Prostate gland (tissue), 2 donors: ENCODE measurements at regions not wholly inside any gene's neighbourhood (a gene's known extent, or its start where the extent isn't known, plus 50 kb on each side); places are given as distances from the start of the nearest gene placed in this dataset.

Experiments
- DNase-seq: peaks from one replicate; pipeline ENCODE4 v3.0.0-alpha.2; 2019; ENCODE audit warnings: low spot score
- H3K27ac ChIP-seq, 2 donors: fragments of 200-600 bp; sonication (generic); 2 replicates each; pipeline ENCODE4 v1.5.1; 2017 to 2019
- H3K27me3 ChIP-seq: fragments of 200-600 bp; sonication (generic); replicated peaks from 2 replicates; pipeline ENCODE4 v1.5.1; 2019; ENCODE audit not compliant: insufficient read depth
- H3K36me3 ChIP-seq, 2 donors: fragments of 200-600 bp; sonication (generic); 1 replicate in 1 of 2; 2 replicates in 1 of 2; pipeline versions ENCODE4 v1.5.1 to v1.8.1; 2017 to 2019
- H3K4me1 ChIP-seq: fragments of 200-600 bp; sonication (generic); replicated peaks from 2 replicates; pipeline ENCODE4 v1.5.1; 2019
- H3K4me3 ChIP-seq, 2 donors: fragments of 200-600 bp; sonication (generic); 2 replicates each; pipeline ENCODE4 v1.5.1; 2017 to 2019
- H3K9me3 ChIP-seq: fragments of 200-600 bp; sonication (generic); 2 replicates; pipeline ENCODE4 v1.5.1; 2017
- POLR2A ChIP-seq: fragments of 450-650 bp; IDR thresholded peaks from one replicate; pipeline ENCODE4 v1.6.1; 2016; ENCODE audit warnings: antibody characterized with exemption, mild to moderate bottlenecking
- POLR2AphosphoS5 ChIP-seq: sonication (generic); formaldehyde crosslinking; IDR thresholded peaks from one replicate; pipeline ENCODE4 v1.6.1; 2017; ENCODE audit warnings: antibody characterized with exemption
- WGBS: methylation state at CpG from one replicate; pipeline ENCODE4 v1.1.5; 2018; 5-methylcytosine and 5-hydroxymethylcytosine counted together
- intact Hi-C: fragments of 100-400 bp; cut with DNase I; formaldehyde crosslinking; loops from one replicate; pipeline ENCODE4 v1.14.2; 2022
- TF ChIP-seq, protein P1 (sequence below), 4 experiments: fragments of 200-600 bp in 2 of 4; fragments of 450-650 bp in 2 of 4; sonication (generic) in 2 of 4; IDR thresholded peaks; 1 replicate in 3 of 4; 2 replicates in 1 of 4; pipeline ENCODE4 v1.5.1; 2016 to 2019; ENCODE audit warnings: antibody characterized with exemption in 4 of 4, mild to moderate bottlenecking in 2 of 4, moderate library complexity in 2 of 4

DNA sequence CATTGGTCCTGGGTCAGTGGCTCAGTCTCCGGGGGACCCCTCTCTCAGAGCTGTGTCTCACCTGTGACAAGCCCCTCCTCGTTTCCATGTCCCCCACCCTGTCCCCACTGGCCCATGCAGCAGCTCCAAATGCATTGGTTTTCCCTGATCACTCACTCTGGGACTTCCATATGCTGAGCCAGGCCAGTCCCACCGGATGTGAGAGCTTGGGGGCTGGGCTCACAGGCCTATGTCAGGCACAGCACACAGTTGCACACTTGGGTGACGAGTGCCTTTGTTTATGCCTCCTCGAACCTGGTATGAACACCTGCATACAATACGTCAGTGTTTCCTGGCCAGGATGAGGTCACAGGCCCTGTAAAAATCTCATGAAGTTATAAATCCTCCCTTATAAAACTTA, 232.5 kb downstream of the TFCP2L1 start:
- DNase-seq: no peak

DNA sequence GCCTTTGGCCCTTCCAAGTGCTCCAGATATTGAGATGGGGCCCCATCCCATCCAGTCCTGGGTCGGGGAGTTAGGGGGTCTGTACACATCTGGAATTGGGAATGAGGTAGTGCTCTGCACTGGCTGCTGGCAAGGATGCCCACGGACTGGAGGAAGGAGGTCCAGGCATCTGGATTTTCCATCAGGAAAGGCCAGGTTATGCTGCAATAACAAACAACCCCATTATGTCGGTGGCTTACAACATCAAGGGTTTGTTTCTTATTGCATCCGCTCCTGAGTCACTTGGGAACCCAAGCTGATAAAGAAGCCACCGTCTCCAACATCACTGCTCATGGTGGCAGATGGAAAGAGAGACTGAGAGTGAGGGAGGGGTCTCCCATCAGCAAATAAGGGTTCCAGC, 229.9 kb downstream of the TFCP2L1 start:
- H3K9me3 ChIP-seq: no peaks in the 10 kb centered on the region
- intact Hi-C loops: no loop called here
- H3K36me3 ChIP-seq: no peaks in the 10 kb centered on the region
- no peak overlapping the region for H3K4me3 ChIP-seq
- TF ChIP-seq POLR2AphosphoS5: no peak
- TF ChIP-seq, protein P1, sequence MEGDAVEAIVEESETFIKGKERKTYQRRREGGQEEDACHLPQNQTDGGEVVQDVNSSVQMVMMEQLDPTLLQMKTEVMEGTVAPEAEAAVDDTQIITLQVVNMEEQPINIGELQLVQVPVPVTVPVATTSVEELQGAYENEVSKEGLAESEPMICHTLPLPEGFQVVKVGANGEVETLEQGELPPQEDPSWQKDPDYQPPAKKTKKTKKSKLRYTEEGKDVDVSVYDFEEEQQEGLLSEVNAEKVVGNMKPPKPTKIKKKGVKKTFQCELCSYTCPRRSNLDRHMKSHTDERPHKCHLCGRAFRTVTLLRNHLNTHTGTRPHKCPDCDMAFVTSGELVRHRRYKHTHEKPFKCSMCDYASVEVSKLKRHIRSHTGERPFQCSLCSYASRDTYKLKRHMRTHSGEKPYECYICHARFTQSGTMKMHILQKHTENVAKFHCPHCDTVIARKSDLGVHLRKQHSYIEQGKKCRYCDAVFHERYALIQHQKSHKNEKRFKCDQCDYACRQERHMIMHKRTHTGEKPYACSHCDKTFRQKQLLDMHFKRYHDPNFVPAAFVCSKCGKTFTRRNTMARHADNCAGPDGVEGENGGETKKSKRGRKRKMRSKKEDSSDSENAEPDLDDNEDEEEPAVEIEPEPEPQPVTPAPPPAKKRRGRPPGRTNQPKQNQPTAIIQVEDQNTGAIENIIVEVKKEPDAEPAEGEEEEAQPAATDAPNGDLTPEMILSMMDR (IDR thresholded peaks at IDR 0.05): no peak
- TF ChIP-seq POLR2A: no peak
- WGBS: 93% methylated on average over 5 of the region's 5 CpGs
- no peak for DNase-seq
- no peaks in the 10 kb centered on the region for H3K27me3 ChIP-seq
- H3K4me1 ChIP-seq: no peaks in the 10 kb centered on the region
- no peak overlapping the region for H3K27ac ChIP-seq

More for the DNA sequence above, 232.5 kb downstream of the TFCP2L1 start:
- TF ChIP-seq POLR2AphosphoS5: peak; percentile 13
- TF ChIP-seq, protein P1 (IDR thresholded peaks at IDR 0.05): no peak
- Histone ChIP-seq H3K27me3 (no peaks in the 10 kb centered on the region), H3K27ac (no peak overlapping the region), H3K36me3 (no peaks in the 10 kb centered on the region), H3K9me3 (no peaks in the 10 kb centered on the region), H3K4me3 (no peak overlapping the region), H3K4me1 (no peaks in the 10 kb centered on the region)
- WGBS: 54% methylated on average over 6 of the region's 6 CpGs
- intact Hi-C loops: no loop called here

DNA sequence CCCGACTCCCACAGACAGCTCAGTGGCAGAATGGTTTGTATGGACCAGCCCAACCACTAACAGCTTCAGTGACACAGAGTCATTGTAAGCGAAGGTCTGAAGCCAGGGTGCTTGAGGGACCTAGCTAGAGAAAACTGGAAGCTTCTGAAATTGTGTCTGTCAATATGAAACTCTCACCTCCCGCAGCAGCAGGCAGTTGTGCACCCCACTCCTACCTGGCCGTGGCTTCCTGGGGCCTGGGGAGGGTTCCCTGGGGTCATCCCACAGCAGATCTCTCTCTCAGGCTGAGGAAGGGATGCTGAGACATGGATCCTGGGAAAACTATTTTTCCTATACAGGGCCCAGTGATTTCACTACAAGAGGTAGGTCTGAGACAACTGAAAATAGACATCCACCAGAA, 229.5 kb downstream of the TFCP2L1 start:
- Histone ChIP-seq H3K36me3 (no peaks in the 10 kb centered on the region), H3K9me3 (no peaks in the 10 kb centered on the region), H3K27me3 (no peaks in the 10 kb centered on the region), H3K27ac (no peak overlapping the region), H3K4me1 (no peaks in the 10 kb centered on the region), H3K4me3 (no peak overlapping the region)
- TF ChIP-seq POLR2A: no peak
- TF ChIP-seq POLR2AphosphoS5: no peak
- TF ChIP-seq, protein P1 (IDR thresholded peaks at IDR 0.05): no peak
- intact Hi-C loops: no loop called here
- DNase-seq: no peak
- WGBS: 82% methylated on average over 4 of the region's 4 CpGs

DNA sequence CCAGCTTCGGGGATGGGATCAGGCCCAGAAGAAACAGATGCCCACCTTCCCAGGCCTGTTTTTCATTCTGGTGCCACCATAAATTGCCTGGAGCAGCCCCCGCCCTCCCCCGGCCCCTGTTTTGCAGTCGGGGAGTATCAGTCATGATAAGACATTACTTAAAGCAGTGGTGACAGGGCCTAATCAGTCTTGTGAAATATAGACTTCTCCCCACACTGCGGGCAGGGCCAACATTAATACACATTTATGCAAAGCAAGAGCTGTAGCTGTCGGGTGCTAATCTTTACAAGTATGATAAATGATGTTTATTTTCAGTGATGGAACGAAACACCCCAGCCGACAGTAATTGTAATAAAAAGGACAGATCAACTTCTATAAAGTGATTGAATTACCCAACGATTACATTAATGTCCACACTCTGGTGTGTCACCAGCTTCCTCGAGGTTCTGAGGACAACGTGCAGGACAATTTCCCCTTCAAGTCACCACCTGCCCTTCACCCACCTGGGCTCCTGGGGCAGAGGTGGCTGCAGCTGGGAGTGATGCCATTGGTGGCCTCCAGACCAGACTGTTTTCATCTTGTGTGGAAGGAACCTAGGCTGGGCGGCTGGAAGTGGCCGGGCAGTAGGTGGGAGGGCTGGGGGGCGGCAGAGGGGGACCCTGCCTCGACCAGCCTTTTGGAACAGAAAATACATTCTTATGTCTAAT, 226.0 kb downstream of the TFCP2L1 start:
- no peaks in the 10 kb centered on the region for H3K9me3 ChIP-seq
- no peak for DNase-seq
- no peaks in the 10 kb centered on the region for H3K4me1 ChIP-seq
- H3K4me3 ChIP-seq: no peak overlapping the region
- no peak overlapping the region for H3K27ac ChIP-seq
- no peak for TF ChIP-seq POLR2AphosphoS5
- TF ChIP-seq POLR2A: no peak
- TF ChIP-seq, protein P1 (IDR thresholded peaks at IDR 0.05): no peak
- no peaks in the 10 kb centered on the region for H3K36me3 ChIP-seq
- no peaks in the 10 kb centered on the region for H3K27me3 ChIP-seq
- WGBS: 76% methylated on average over 15 of the region's 15 CpGs
- intact Hi-C loops: no loop called here
